ENCODE measurements at regions not wholly inside any gene's neighbourhood (a gene's known extent, or its start where the extent isn't known, plus 50 kb on each side); places are given as distances from the start of the nearest gene placed in this dataset.

GRCh38 chr4:159725571-159725970 is 622.7 kb downstream of the RAPGEF2 start:
- H3K4me1 Mint-ChIP-seq, result no peaks in the 10 kb centered on the region
- intact Hi-C loops (cut with micrococcal nuclease), result no loop called here
- Histone ChIP-seq H4K20me1 (ENCODE audit: control insufficient read depth, insufficient read depth, low read length, poor library complexity, severe bottlenecking) (no peaks in the 10 kb centered on the region), H3K9me3 (ENCODE audit: control extremely low read depth in 1 of 3, control insufficient read depth in 2 of 3, insufficient read depth in 1 of 3, low read length in 2 of 3) (peaks cover 0 to 15% (median 0%) of the 10 kb centered on the region in 3 donors), H3K36me3 (replicated peaks in 1 of 2; ENCODE audit: control extremely low read depth in 1 of 2, control insufficient read depth in 1 of 2, extremely low read depth in 1 of 2, insufficient read depth in 2 of 2, low read length in 1 of 2) (no peaks in the 10 kb centered on the region), H3K27ac (ENCODE audit: low read length in 2 of 2) (no peak overlapping the region), H3K4me3 (ENCODE audit: control extremely low read depth in 1 of 5, extremely low read depth in 1 of 5, insufficient read depth in 1 of 5, low read depth in 2 of 5, low read length in 4 of 5) (no peak overlapping the region), H3K79me2 (ENCODE audit: control insufficient read depth, insufficient read depth, low read length) (no peaks in the 10 kb centered on the region), H2AFZ (ENCODE audit: insufficient read depth, low read depth, low read length, poor library complexity, severe bottlenecking) (no peak overlapping the region), H3K4me1 (ENCODE audit: control insufficient read depth in 2 of 2, insufficient read depth in 2 of 2, low read length in 2 of 2) (no peaks in the 10 kb centered on the region), H3K4me2 (replicated peaks; ENCODE audit: low read depth, low read length, poor library complexity, severe bottlenecking) (no peak overlapping the region), H3K27me3 (replicated peaks in 1 of 4; ENCODE audit: control extremely low read depth in 1 of 4, control insufficient read depth in 3 of 4, insufficient read depth in 4 of 4, low read length in 3 of 4) (no peaks in the 10 kb centered on the region), H3K9ac (ENCODE audit: low read length) (no peak overlapping the region)
- WGBS (ENCODE audit: insufficient coverage), result no CpG with 5 or more reads among the region's 1 CpG
- no peak overlapping the region for H3K27ac Mint-ChIP-seq
- peaks cover 2% of the 10 kb centered on the region for H3K9me3 Mint-ChIP-seq (ENCODE audit: insufficient read depth)
- H3K4me3 Mint-ChIP-seq, result no peak overlapping the region
- POLR2A ChIA-PET, result no interaction called here
- H3K27me3 Mint-ChIP-seq, result no peaks in the 10 kb centered on the region
- TF ChIP-seq CTCF (IDR thresholded peaks at IDR 0.05) (no peak), EZH2 (IDR thresholded peaks at IDR 0.05; ENCODE audit: borderline replicate concordance, insufficient read depth, low read depth, low read length, poor library complexity, severe bottlenecking) (no peak)
- CTCF ChIA-PET, result no interaction called here
- ATAC-seq (ENCODE audit: low read depth), result no peak
- no peak for DNase-seq

GRCh38 chr4:159735281-159736207 is 632.7 kb downstream of the RAPGEF2 start:
- TF ChIP-seq CTCF (IDR thresholded peaks at IDR 0.05), result no peak
- TF ChIP-seq EZH2 (IDR thresholded peaks at IDR 0.05; ENCODE audit: borderline replicate concordance, insufficient read depth, low read depth, low read length, poor library complexity, severe bottlenecking), result no peak
- Histone ChIP-seq H3K9me3 (ENCODE audit: control extremely low read depth in 1 of 3, control insufficient read depth in 2 of 3, insufficient read depth in 1 of 3, low read length in 2 of 3) (no peaks in the 10 kb centered on the region), H3K27me3 (replicated peaks in 1 of 4; ENCODE audit: control extremely low read depth in 1 of 4, control insufficient read depth in 3 of 4, insufficient read depth in 4 of 4, low read length in 3 of 4) (no peaks in the 10 kb centered on the region), H3K36me3 (replicated peaks in 1 of 2; ENCODE audit: control extremely low read depth in 1 of 2, control insufficient read depth in 1 of 2, extremely low read depth in 1 of 2, insufficient read depth in 2 of 2, low read length in 1 of 2) (no peaks in the 10 kb centered on the region), H2AFZ (ENCODE audit: insufficient read depth, low read depth, low read length, poor library complexity, severe bottlenecking) (no peak overlapping the region), H4K20me1 (ENCODE audit: control insufficient read depth, insufficient read depth, low read length, poor library complexity, severe bottlenecking) (no peaks in the 10 kb centered on the region), H3K4me3 (ENCODE audit: control extremely low read depth in 1 of 5, extremely low read depth in 1 of 5, insufficient read depth in 1 of 5, low read depth in 2 of 5, low read length in 4 of 5) (no peak overlapping the region), H3K79me2 (ENCODE audit: control insufficient read depth, insufficient read depth, low read length) (no peaks in the 10 kb centered on the region), H3K4me1 (ENCODE audit: control insufficient read depth in 2 of 2, insufficient read depth in 2 of 2, low read length in 2 of 2) (no peaks in the 10 kb centered on the region), H3K4me2 (replicated peaks; ENCODE audit: low read depth, low read length, poor library complexity, severe bottlenecking) (no peak overlapping the region), H3K27ac (ENCODE audit: low read length in 2 of 2) (no peak overlapping the region), H3K9ac (ENCODE audit: low read length) (no peak overlapping the region)
- no peaks in the 10 kb centered on the region for H3K4me1 Mint-ChIP-seq
- ChIA-PET CTCF (no interaction called here), POLR2A (no interaction called here)
- ATAC-seq (ENCODE audit: low read depth), result no peak
- intact Hi-C loops (cut with micrococcal nuclease), result no loop called here
- DNase-seq, result no peak
- H3K9me3 Mint-ChIP-seq (ENCODE audit: insufficient read depth), result no peaks in the 10 kb centered on the region
- no peak overlapping the region for H3K27ac Mint-ChIP-seq
- no peaks in the 10 kb centered on the region for H3K27me3 Mint-ChIP-seq
- H3K4me3 Mint-ChIP-seq, result no peak overlapping the region
- 78% methylated on average over 4 of the region's 6 CpGs for WGBS (ENCODE audit: insufficient coverage)

Measured in B cell (primary cell).